ENCODE measurements at regions not wholly inside any gene's neighbourhood (a gene's known extent, or its start where the extent isn't known, plus 50 kb on each side); places are given as distances from the start of the nearest gene placed in this dataset.

- 65% methylated on average over 4 of the region's 4 CpGs for WGBS
- Histone ChIP-seq H3K4me1 (ENCODE audit: insufficient read depth) (no peaks in the 10 kb centered on the region), H3K36me3 (ENCODE audit: insufficient read depth) (no peaks in the 10 kb centered on the region), H3K4me3 (ENCODE audit: low read depth, low read length) (no peak overlapping the region), H3K27ac (ENCODE audit: low read depth) (no peak overlapping the region)
- DNase-seq (ENCODE audit: extremely low spot score): no peak
Measured at GRCh38 chr18:4593459-4593858, 138.4 kb upstream of the DLGAP1 start.

- no peak overlapping the region for H3K4me3 ChIP-seq (ENCODE audit: low read depth, low read length)
- H3K36me3 ChIP-seq (ENCODE audit: insufficient read depth): no peaks in the 10 kb centered on the region
- no peak overlapping the region for H3K27ac ChIP-seq (ENCODE audit: low read depth)
- WGBS: 73% methylated on average over 5 of the region's 5 CpGs
- H3K4me1 ChIP-seq (ENCODE audit: insufficient read depth): no peaks in the 10 kb centered on the region
- DNase-seq (ENCODE audit: extremely low spot score): no peak
Measured at GRCh38 chr18:4589056-4589800, 134.1 kb upstream of the DLGAP1 start.

- Histone ChIP-seq H3K36me3 (ENCODE audit: insufficient read depth) (no peaks in the 10 kb centered on the region), H3K27ac (ENCODE audit: low read depth) (no peak overlapping the region), H3K4me3 (ENCODE audit: low read depth, low read length) (no peak overlapping the region), H3K4me1 (ENCODE audit: insufficient read depth) (no peaks in the 10 kb centered on the region)
- no peak for DNase-seq (ENCODE audit: extremely low spot score)
Measured at GRCh38 chr18:4587204-4587603, 132.1 kb upstream of the DLGAP1 start.

GRCh38 chr18:4586731-4587130 lies 131.6 kb upstream of the DLGAP1 start:
- Histone ChIP-seq H3K4me1 (ENCODE audit: insufficient read depth) (no peaks in the 10 kb centered on the region), H3K4me3 (ENCODE audit: low read depth, low read length) (no peak overlapping the region), H3K36me3 (ENCODE audit: insufficient read depth) (no peaks in the 10 kb centered on the region), H3K27ac (ENCODE audit: low read depth) (no peak overlapping the region)
- WGBS: 61% methylated on average over 2 of the region's 2 CpGs
- DNase-seq (ENCODE audit: extremely low spot score): no peak

- H3K4me1 ChIP-seq (ENCODE audit: insufficient read depth): no peaks in the 10 kb centered on the region
- DNase-seq (ENCODE audit: extremely low spot score): no peak
- H3K36me3 ChIP-seq (ENCODE audit: insufficient read depth): peaks cover 1% of the 10 kb centered on the region
- WGBS: 71% methylated on average over 3 of the region's 3 CpGs
- no peak overlapping the region for H3K4me3 ChIP-seq (ENCODE audit: low read depth, low read length)
- no peak overlapping the region for H3K27ac ChIP-seq (ENCODE audit: low read depth)
Measured at GRCh38 chr18:4582431-4583335, 127.6 kb upstream of the DLGAP1 start.

- Histone ChIP-seq H3K4me1 (ENCODE audit: insufficient read depth) (no peaks in the 10 kb centered on the region), H3K27ac (ENCODE audit: low read depth) (no peak overlapping the region), H3K4me3 (ENCODE audit: low read depth, low read length) (no peak overlapping the region), H3K36me3 (ENCODE audit: insufficient read depth) (peaks cover 1% of the 10 kb centered on the region)
- DNase-seq (ENCODE audit: extremely low spot score): no peak
- WGBS: 71% methylated on average over 2 of the region's 2 CpGs
Measured at GRCh38 chr18:4581966-4582365, 126.9 kb upstream of the DLGAP1 start.

GRCh38 chr18:4578449-4578848 lies 123.3 kb upstream of the DLGAP1 start:
- no peak overlapping the region for H3K4me3 ChIP-seq (ENCODE audit: low read depth, low read length)
- H3K36me3 ChIP-seq (ENCODE audit: insufficient read depth): peaks cover 1% of the 10 kb centered on the region
- WGBS: 81% methylated on average over 5 of the region's 5 CpGs
- H3K4me1 ChIP-seq (ENCODE audit: insufficient read depth): no peaks in the 10 kb centered on the region
- H3K27ac ChIP-seq (ENCODE audit: low read depth): no peak overlapping the region
- no peak for DNase-seq (ENCODE audit: extremely low spot score)

- no peak overlapping the region for H3K27ac ChIP-seq (ENCODE audit: low read depth)
- DNase-seq (ENCODE audit: extremely low spot score): no peak
Measured at GRCh38 chr18:4573735-4574134, 118.6 kb upstream of the DLGAP1 start.

GRCh38 chr18:4557502-4557901 lies 102.4 kb upstream of the DLGAP1 start:
- Histone ChIP-seq H3K4me1 (ENCODE audit: insufficient read depth) (no peaks in the 10 kb centered on the region), H3K36me3 (ENCODE audit: insufficient read depth) (no peaks in the 10 kb centered on the region), H3K27ac (ENCODE audit: low read depth) (no peak overlapping the region), H3K4me3 (ENCODE audit: low read depth, low read length) (no peak overlapping the region)
- 89% methylated on average over 3 of the region's 3 CpGs for WGBS
- DNase-seq (ENCODE audit: extremely low spot score): no peak

More at GRCh38 chr18:4573735-4574134, 118.6 kb upstream of the DLGAP1 start:
- WGBS: 75% methylated on average over 3 of the region's 3 CpGs
- Histone ChIP-seq H3K4me1 (ENCODE audit: insufficient read depth) (no peaks in the 10 kb centered on the region), H3K4me3 (ENCODE audit: low read depth, low read length) (no peak overlapping the region), H3K36me3 (ENCODE audit: insufficient read depth) (no peaks in the 10 kb centered on the region)

GRCh38 chr18:4551001-4551360 lies 95.9 kb upstream of the DLGAP1 start:
- 51% methylated on average over 1 of the region's 1 CpG for WGBS
- no peak for DNase-seq (ENCODE audit: extremely low spot score)

GRCh38 chr18:4549164-4549872 lies 94.2 kb upstream of the DLGAP1 start:
- Histone ChIP-seq H3K4me1 (ENCODE audit: insufficient read depth) (no peaks in the 10 kb centered on the region), H3K4me3 (ENCODE audit: low read depth, low read length) (no peak overlapping the region), H3K36me3 (ENCODE audit: insufficient read depth) (no peaks in the 10 kb centered on the region), H3K27ac (ENCODE audit: low read depth) (no peak overlapping the region)
- DNase-seq (ENCODE audit: extremely low spot score): no peak

More at GRCh38 chr18:4551001-4551360, 95.9 kb upstream of the DLGAP1 start:
- no peak overlapping the region for H3K4me3 ChIP-seq (ENCODE audit: low read depth, low read length)
- no peaks in the 10 kb centered on the region for H3K4me1 ChIP-seq (ENCODE audit: insufficient read depth)
- no peak overlapping the region for H3K27ac ChIP-seq (ENCODE audit: low read depth)
- no peaks in the 10 kb centered on the region for H3K36me3 ChIP-seq (ENCODE audit: insufficient read depth)

GRCh38 chr18:4547126-4547525 lies 92.0 kb upstream of the DLGAP1 start:
- DNase-seq (ENCODE audit: extremely low spot score): no peak
- no peak overlapping the region for H3K27ac ChIP-seq (ENCODE audit: low read depth)
- H3K4me3 ChIP-seq (ENCODE audit: low read depth, low read length): no peak overlapping the region
- no peaks in the 10 kb centered on the region for H3K4me1 ChIP-seq (ENCODE audit: insufficient read depth)
- H3K36me3 ChIP-seq (ENCODE audit: insufficient read depth): no peaks in the 10 kb centered on the region
- 56% methylated on average over 6 of the region's 6 CpGs for WGBS

GRCh38 chr18:4544142-4544541 lies 89.0 kb upstream of the DLGAP1 start:
- H3K27ac ChIP-seq (ENCODE audit: low read depth): no peak overlapping the region
- no peaks in the 10 kb centered on the region for H3K4me1 ChIP-seq (ENCODE audit: insufficient read depth)
- WGBS: 80% methylated on average over 6 of the region's 6 CpGs
- H3K4me3 ChIP-seq (ENCODE audit: low read depth, low read length): no peak overlapping the region
- no peaks in the 10 kb centered on the region for H3K36me3 ChIP-seq (ENCODE audit: insufficient read depth)
- DNase-seq (ENCODE audit: extremely low spot score): no peak

GRCh38 chr18:4543711-4544110 lies 88.6 kb upstream of the DLGAP1 start:
- H3K4me3 ChIP-seq (ENCODE audit: low read depth, low read length): no peak overlapping the region
- no peaks in the 10 kb centered on the region for H3K36me3 ChIP-seq (ENCODE audit: insufficient read depth)
- H3K27ac ChIP-seq (ENCODE audit: low read depth): no peak overlapping the region
- no peak for DNase-seq (ENCODE audit: extremely low spot score)
- H3K4me1 ChIP-seq (ENCODE audit: insufficient read depth): no peaks in the 10 kb centered on the region

All from urinary bladder (tissue), 3 donors.